Loucy (cell line): ENCODE measurements at regions not wholly inside any gene's neighbourhood (a gene's known extent, or its start where the extent isn't known, plus 50 kb on each side); places are given as distances from the start of the nearest gene placed in this dataset.

Experiments used
- H2AFZ ChIP-seq: fragments of 200-600 bp; sonication (generic); 2 replicates; pipeline ENCODE4 v1.6.0; 2016; ENCODE audit warnings: antibody characterized with exemption, mild to moderate bottlenecking, low read length, moderate library complexity
- H3F3A ChIP-seq: fragments of 200-600 bp; 2 replicates; pipeline ENCODE4 v1.6.0; 2016; ENCODE audit warnings: antibody characterized with exemption, low read depth, mild to moderate bottlenecking
- H3K27me3 ChIP-seq: fragments of 200-600 bp; sonication (generic); 2 replicates; pipeline ENCODE4 v1.6.1; 2014; ENCODE audit warnings: low read length, mild to moderate bottlenecking; ENCODE audit not compliant: insufficient read depth, poor library complexity, severe bottlenecking
- H3K36me3 ChIP-seq: fragments of 200-600 bp; sonication (generic); 2 replicates; pipeline ENCODE4 v1.6.1; 2016; ENCODE audit warnings: low read length; ENCODE audit not compliant: insufficient read depth
- H3K4me1 ChIP-seq: fragments of 200-600 bp; sonication (generic); 2 replicates; pipeline ENCODE4 v1.5.1; 2014; ENCODE audit warnings: low read length, mild to moderate bottlenecking; ENCODE audit not compliant: insufficient read depth, poor library complexity, severe bottlenecking
- H3K4me2 ChIP-seq: fragments of 200-600 bp; sonication (generic); 2 replicates; pipeline ENCODE4 v1.6.0; 2014; ENCODE audit warnings: antibody characterized with exemption, low read length, low read depth, mild to moderate bottlenecking; ENCODE audit not compliant: poor library complexity, severe bottlenecking
- H3K4me3 ChIP-seq: fragments of 200-600 bp; sonication (generic); 2 replicates; pipeline ENCODE4 v1.5.1; 2014; ENCODE audit warnings: low read length, mild to moderate bottlenecking, mixed read lengths; ENCODE audit not compliant: poor library complexity, severe bottlenecking
- H3K79me2 ChIP-seq: fragments of 200-600 bp; sonication (generic); 2 replicates; pipeline ENCODE4 v1.6.1; 2014; ENCODE audit warnings: low read length; ENCODE audit not compliant: insufficient read depth
- H3K9ac ChIP-seq: fragments of 200-600 bp; sonication (generic); 2 replicates; pipeline ENCODE4 v1.6.0; 2014; ENCODE audit warnings: mild to moderate bottlenecking, low read depth, low read length, moderate library complexity; ENCODE audit not compliant: poor library complexity, severe bottlenecking
- H3K9me2 ChIP-seq: fragments of 200-600 bp; sonication (generic); replicated peaks from 2 replicates; pipeline ENCODE4 v1.6.1; 2016; ENCODE audit warnings: low read depth, low read length, mixed read lengths
- H3K9me3 ChIP-seq: fragments of 200-600 bp; sonication (generic); 2 replicates; pipeline ENCODE4 v1.6.1; 2014; ENCODE audit warnings: mild to moderate bottlenecking, antibody characterized with exemption, low read length, low read depth; ENCODE audit not compliant: insufficient read depth
- H4K20me1 ChIP-seq: fragments of 200-600 bp; sonication (generic); 2 replicates; pipeline ENCODE4 v1.6.0; 2014; ENCODE audit warnings: antibody characterized with exemption, low read length, mild to moderate bottlenecking; ENCODE audit not compliant: insufficient read depth, poor library complexity, severe bottlenecking
- CTCF ChIP-seq: fragments of 200-600 bp; sonication (generic); conservative IDR thresholded peaks from 2 replicates; pipeline ENCODE4 v1.5.1; 2014; ENCODE audit warnings: mild to moderate bottlenecking, antibody characterized with exemption, low read length
- EZH2phosphoT487 ChIP-seq: fragments of 200-600 bp; IDR thresholded peaks from 2 replicates; pipeline ENCODE4 v1.6.1; 2018; ENCODE audit warnings: antibody characterized with exemption, mild to moderate bottlenecking, moderate library complexity, borderline replicate concordance

GRCh38 chr10:4198216-4198615 is 413.2 kb upstream of the KLF6 start:
- Histone ChIP-seq H3K4me1 (no peaks in the 10 kb centered on the region), H3K9me2 (0 out of 2 replicates have a peak, but pooled peaks cover 3% of the 10 kb centered on the region), H4K20me1 (no peaks in the 10 kb centered on the region), H3K9ac (no peak overlapping the region), H2AFZ (no peak overlapping the region), H3K4me3 (no peak overlapping the region), H3K4me2 (no peak overlapping the region), H3K27me3 (no peaks in the 10 kb centered on the region), H3K79me2 (no peaks in the 10 kb centered on the region), H3K9me3 (no peaks in the 10 kb centered on the region), H3F3A (no peaks in the 10 kb centered on the region), H3K36me3 (no peaks in the 10 kb centered on the region)
- TF ChIP-seq EZH2phosphoT487 (no peak), CTCF (no peak)

GRCh38 chr10:4197676-4198075 is 412.7 kb upstream of the KLF6 start:
- H3K79me2 ChIP-seq: no peaks in the 10 kb centered on the region
- no peak overlapping the region for H3K4me3 ChIP-seq
- no peaks in the 10 kb centered on the region for H3K4me1 ChIP-seq
- H3K4me2 ChIP-seq: no peak overlapping the region
- H2AFZ ChIP-seq: no peak overlapping the region
- H3K9me3 ChIP-seq: no peaks in the 10 kb centered on the region
- TF ChIP-seq EZH2phosphoT487 (no peak), CTCF (no peak)
- H3K36me3 ChIP-seq: no peaks in the 10 kb centered on the region
- H3K9ac ChIP-seq: no peak overlapping the region
- H3F3A ChIP-seq: no peaks in the 10 kb centered on the region
- H4K20me1 ChIP-seq: no peaks in the 10 kb centered on the region
- 0 out of 2 replicates have a peak, but pooled peaks cover 3% of the 10 kb centered on the region for H3K9me2 ChIP-seq
- no peaks in the 10 kb centered on the region for H3K27me3 ChIP-seq

- H3F3A ChIP-seq: no peaks in the 10 kb centered on the region
- TF ChIP-seq CTCF (no peak), EZH2phosphoT487 (no peak)
- no peaks in the 10 kb centered on the region for H3K9me3 ChIP-seq
- no peaks in the 10 kb centered on the region for H3K4me1 ChIP-seq
- H4K20me1 ChIP-seq: no peaks in the 10 kb centered on the region
- no peaks in the 10 kb centered on the region for H3K27me3 ChIP-seq
- H3K79me2 ChIP-seq: no peaks in the 10 kb centered on the region
- no peak overlapping the region for H3K4me3 ChIP-seq
- no peak overlapping the region for H3K9ac ChIP-seq
- H3K36me3 ChIP-seq: no peaks in the 10 kb centered on the region
- H3K9me2 ChIP-seq: 0 out of 2 replicates have a peak, but pooled peaks cover 3% of the 10 kb centered on the region
- no peak overlapping the region for H3K4me2 ChIP-seq
- H2AFZ ChIP-seq: no peak overlapping the region
These were observed 411.9 kb upstream of the KLF6 start for GRCh38 chr10:4196771-4197390.
